Activated CD8-positive, alpha-beta memory T cell treated with anti-CD3 and anti-CD28 coated beads, Interleukin-2, amount 50 U/mL, for 4 hours (primary cell): ENCODE measurements at regions not wholly inside any gene's neighbourhood (a gene's known extent, or its start where the extent isn't known, plus 50 kb on each side); places are given as distances from the start of the nearest gene placed in this dataset.

ENCODE experiments used
- DNase-seq: peaks from one replicate; pipeline ENCODE4 v3.0.0-alpha.2; 2020

GRCh38 chr7:25559581-25560367 is 331.5 kb upstream of the NPVF start:
- no peak for DNase-seq

- no peak for DNase-seq
These were observed 334.4 kb upstream of the NPVF start for GRCh38 chr7:25562673-25563182.

- DNase-seq: no peak
These were observed 336.7 kb upstream of the NPVF start for GRCh38 chr7:25565002-25565401.

- peak; percentile 58 for DNase-seq
These were observed 337.7 kb upstream of the NPVF start for GRCh38 chr7:25565949-25566348.

GRCh38 chr7:25567430-25567829 is 339.1 kb upstream of the NPVF start:
- no peak for DNase-seq

GRCh38 chr7:25569765-25570164 is 341.5 kb upstream of the NPVF start:
- DNase-seq: no peak

GRCh38 chr7:25572423-25572822 is 344.1 kb upstream of the NPVF start:
- DNase-seq: no peak

- no peak for DNase-seq
These were observed 346.5 kb upstream of the NPVF start for GRCh38 chr7:25574828-25575227.

- no peak for DNase-seq
These were observed 347.3 kb upstream of the NPVF start for GRCh38 chr7:25575634-25576033.

- no peak for DNase-seq
These were observed 350.9 kb upstream of the NPVF start for GRCh38 chr7:25578991-25579777.

- DNase-seq: no peak
These were observed 351.4 kb upstream of the NPVF start for GRCh38 chr7:25579778-25580075.

- DNase-seq: no peak
These were observed 351.9 kb upstream of the NPVF start for GRCh38 chr7:25580141-25580540.

GRCh38 chr7:25583621-25584020 is 355.3 kb upstream of the NPVF start:
- no peak for DNase-seq

GRCh38 chr7:25584112-25584938 is 356.0 kb upstream of the NPVF start:
- no peak for DNase-seq

- DNase-seq: no peak
These were observed 358.2 kb upstream of the NPVF start for GRCh38 chr7:25586513-25586912.

GRCh38 chr7:25594122-25594521 is 365.8 kb upstream of the NPVF start:
- no peak for DNase-seq

GRCh38 chr7:25594728-25595127 is 366.4 kb upstream of the NPVF start:
- no peak for DNase-seq

- DNase-seq: no peak
These were observed 367.7 kb upstream of the NPVF start for GRCh38 chr7:25595996-25596395.

GRCh38 chr7:25596443-25596842 is 368.2 kb upstream of the NPVF start:
- DNase-seq: no peak

- DNase-seq: no peak
These were observed 369.7 kb upstream of the NPVF start for GRCh38 chr7:25597946-25598345.

- no peak for DNase-seq
These were observed 370.5 kb upstream of the NPVF start for GRCh38 chr7:25598765-25599164.

- no peak for DNase-seq
These were observed 372.1 kb upstream of the NPVF start for GRCh38 chr7:25600262-25600920.
